ENCODE measurements at regions not wholly inside any gene's neighbourhood (a gene's known extent, or its start where the extent isn't known, plus 50 kb on each side); places are given as distances from the start of the nearest gene placed in this dataset.

DNA sequence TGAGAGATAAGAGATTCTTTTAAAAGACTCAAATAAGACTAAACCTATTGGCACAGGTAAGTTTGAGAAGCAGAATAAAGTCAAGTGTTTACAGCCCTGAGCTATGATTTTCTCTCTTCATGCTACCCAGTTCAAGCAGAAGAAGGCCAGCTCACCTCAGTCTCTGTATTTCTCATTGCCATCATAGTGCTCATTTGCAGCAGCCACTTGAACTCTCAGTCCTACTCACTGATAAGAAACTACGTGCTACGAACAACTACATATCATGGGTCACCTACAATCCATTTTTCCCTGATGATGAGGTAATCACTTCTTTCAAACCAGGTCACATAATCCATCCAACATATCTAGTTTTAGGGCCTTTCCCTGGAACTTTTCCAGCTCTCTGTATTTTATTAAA is 617.5 kb downstream of the JRKL start (continued):
- TF ChIP-seq, protein P1, sequence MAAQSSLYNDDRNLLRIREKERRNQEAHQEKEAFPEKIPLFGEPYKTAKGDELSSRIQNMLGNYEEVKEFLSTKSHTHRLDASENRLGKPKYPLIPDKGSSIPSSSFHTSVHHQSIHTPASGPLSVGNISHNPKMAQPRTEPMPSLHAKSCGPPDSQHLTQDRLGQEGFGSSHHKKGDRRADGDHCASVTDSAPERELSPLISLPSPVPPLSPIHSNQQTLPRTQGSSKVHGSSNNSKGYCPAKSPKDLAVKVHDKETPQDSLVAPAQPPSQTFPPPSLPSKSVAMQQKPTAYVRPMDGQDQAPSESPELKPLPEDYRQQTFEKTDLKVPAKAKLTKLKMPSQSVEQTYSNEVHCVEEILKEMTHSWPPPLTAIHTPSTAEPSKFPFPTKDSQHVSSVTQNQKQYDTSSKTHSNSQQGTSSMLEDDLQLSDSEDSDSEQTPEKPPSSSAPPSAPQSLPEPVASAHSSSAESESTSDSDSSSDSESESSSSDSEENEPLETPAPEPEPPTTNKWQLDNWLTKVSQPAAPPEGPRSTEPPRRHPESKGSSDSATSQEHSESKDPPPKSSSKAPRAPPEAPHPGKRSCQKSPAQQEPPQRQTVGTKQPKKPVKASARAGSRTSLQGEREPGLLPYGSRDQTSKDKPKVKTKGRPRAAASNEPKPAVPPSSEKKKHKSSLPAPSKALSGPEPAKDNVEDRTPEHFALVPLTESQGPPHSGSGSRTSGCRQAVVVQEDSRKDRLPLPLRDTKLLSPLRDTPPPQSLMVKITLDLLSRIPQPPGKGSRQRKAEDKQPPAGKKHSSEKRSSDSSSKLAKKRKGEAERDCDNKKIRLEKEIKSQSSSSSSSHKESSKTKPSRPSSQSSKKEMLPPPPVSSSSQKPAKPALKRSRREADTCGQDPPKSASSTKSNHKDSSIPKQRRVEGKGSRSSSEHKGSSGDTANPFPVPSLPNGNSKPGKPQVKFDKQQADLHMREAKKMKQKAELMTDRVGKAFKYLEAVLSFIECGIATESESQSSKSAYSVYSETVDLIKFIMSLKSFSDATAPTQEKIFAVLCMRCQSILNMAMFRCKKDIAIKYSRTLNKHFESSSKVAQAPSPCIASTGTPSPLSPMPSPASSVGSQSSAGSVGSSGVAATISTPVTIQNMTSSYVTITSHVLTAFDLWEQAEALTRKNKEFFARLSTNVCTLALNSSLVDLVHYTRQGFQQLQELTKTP (IDR thresholded peaks at IDR 0.05; ENCODE audit: low read depth in 1 of 2, partially characterized antibody in 2 of 2): no peak
- TF ChIP-seq ZFX (CRISPR knock-in tag; IDR thresholded peaks at IDR 0.05) (no peak), XRCC4 (IDR thresholded peaks at IDR 0.05; ENCODE audit: extremely low read depth, insufficient read depth, insufficient read length) (no peak), JUNB (CRISPR knock-in tag; conservative IDR thresholded peaks at IDR 0.05) (no peak), ZSCAN32 (CRISPR knock-in tag; IDR thresholded peaks at IDR 0.05) (no peak), HMGN3 (IDR thresholded peaks at IDR 0.05; ENCODE audit: borderline replicate concordance, extremely low read depth, insufficient read length, low read depth, low read length) (no peak)
- TF ChIP-seq, protein P2, sequence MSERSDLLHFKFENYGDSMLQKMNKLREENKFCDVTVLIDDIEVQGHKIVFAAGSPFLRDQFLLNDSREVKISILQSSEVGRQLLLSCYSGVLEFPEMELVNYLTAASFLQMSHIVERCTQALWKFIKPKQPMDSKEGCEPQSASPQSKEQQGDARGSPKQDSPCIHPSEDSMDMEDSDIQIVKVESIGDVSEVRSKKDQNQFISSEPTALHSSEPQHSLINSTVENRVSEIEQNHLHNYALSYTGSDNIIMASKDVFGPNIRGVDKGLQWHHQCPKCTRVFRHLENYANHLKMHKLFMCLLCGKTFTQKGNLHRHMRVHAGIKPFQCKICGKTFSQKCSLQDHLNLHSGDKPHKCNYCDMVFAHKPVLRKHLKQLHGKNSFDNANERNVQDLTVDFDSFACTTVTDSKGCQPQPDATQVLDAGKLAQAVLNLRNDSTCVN (CRISPR knock-in tag; IDR thresholded peaks at IDR 0.05): no peak

All from K562 (cell line).